Keratinocyte (primary cell): ENCODE measurements at regions not wholly inside any gene's neighbourhood (a gene's known extent, or its start where the extent isn't known, plus 50 kb on each side); places are given as distances from the start of the nearest gene placed in this dataset.

ENCODE experiments used
- CTCF ChIP-seq, 3 experiments: IDR thresholded peaks in 1 of 3; conservative IDR thresholded peaks in 1 of 3; optimal IDR thresholded peaks in 1 of 3; 2 replicates in 2 of 3; 3 replicates in 1 of 3; pipeline versions ENCODE3 to v1.5.1; 2011; ENCODE audit warnings: low read length in 3 of 3, mild to moderate bottlenecking in 3 of 3, moderate library complexity in 2 of 3, control low read depth in 1 of 3, inconsistent platforms in 1 of 3; ENCODE audit not compliant: insufficient read depth in 2 of 3; ENCODE audit errors: extremely low read depth in 1 of 3
- EZH2 ChIP-seq: IDR thresholded peaks from one replicate; pipeline ENCODE4 v1.6.1; 2012; ENCODE audit warnings: inconsistent platforms, mild to moderate bottlenecking, low read length, moderate library complexity

GRCh38 chr5:2511706-2512105 lies 239.8 kb downstream of the IRX2 start:
- TF ChIP-seq CTCF (optimal IDR thresholded peaks at IDR 0.05 in 1 of 3, IDR thresholded peaks at IDR 0.05 in 1 of 3, conservative IDR thresholded peaks at IDR 0.05 in 1 of 3; ENCODE audit: extremely low read depth in 1 of 3, insufficient read depth in 2 of 3, low read length in 3 of 3) (no peak), EZH2 (no peak)
